Hematopoietic multipotent progenitor cell treated with erythropoietin and hydrocortisone succinate and interleukin-3 and kit ligand, for 17 days (in vitro differentiated cells): ENCODE measurements at regions not wholly inside any gene's neighbourhood (a gene's known extent, or its start where the extent isn't known, plus 50 kb on each side); places are given as distances from the start of the nearest gene placed in this dataset.
"Not testable (repeated sequence)": the region's sequence is repeated elsewhere in the genome, so short reads cannot be mapped to it uniquely, and the experiment has no call there.

Experiments used
- DNase-seq: peaks from one replicate; pipeline ENCODE4 v3.0.0-alpha.2; 2015; ENCODE audit warnings: low spot score

GRCh38 chr5:68991279-68992084 lies 102.3 kb upstream of the SLC30A5 start:
- no peak for DNase-seq

GRCh38 chr5:68994645-68995044 lies 99.2 kb upstream of the SLC30A5 start:
- DNase-seq: no peak

- no peak for DNase-seq
Measured at GRCh38 chr5:68995845-68996545, 97.8 kb upstream of the SLC30A5 start.

GRCh38 chr5:68999181-68999580 lies 94.6 kb upstream of the SLC30A5 start:
- no peak for DNase-seq

GRCh38 chr5:69000216-69000919 lies 93.4 kb upstream of the SLC30A5 start:
- no peak for DNase-seq

- DNase-seq: no peak
Measured at GRCh38 chr5:69000949-69001348, 92.9 kb upstream of the SLC30A5 start.

- DNase-seq: no peak
Measured at GRCh38 chr5:69001627-69002026, 92.2 kb upstream of the SLC30A5 start.

GRCh38 chr5:69004127-69004526 lies 89.7 kb upstream of the SLC30A5 start:
- no peak for DNase-seq

- no peak for DNase-seq
Measured at GRCh38 chr5:69004676-69005075, 89.1 kb upstream of the SLC30A5 start.

GRCh38 chr5:69006030-69006429 lies 87.8 kb upstream of the SLC30A5 start:
- no peak for DNase-seq

- DNase-seq: no peak
Measured at GRCh38 chr5:69007163-69007562, 86.7 kb upstream of the SLC30A5 start.

- peak; percentile 50 for DNase-seq
Measured at GRCh38 chr5:69007726-69008368, 86.0 kb upstream of the SLC30A5 start.

GRCh38 chr5:69010476-69010875 lies 83.3 kb upstream of the SLC30A5 start:
- no peak for DNase-seq

GRCh38 chr5:69011910-69012309 lies 81.9 kb upstream of the SLC30A5 start:
- DNase-seq: no peak

GRCh38 chr5:69013481-69013880 lies 80.3 kb upstream of the SLC30A5 start:
- no peak for DNase-seq

GRCh38 chr5:69014007-69014406 lies 79.8 kb upstream of the SLC30A5 start:
- not testable (repeated sequence) for DNase-seq

- DNase-seq: no peak
Measured at GRCh38 chr5:69019668-69020375, 74.0 kb upstream of the SLC30A5 start.

GRCh38 chr5:69024241-69024651 lies 69.6 kb upstream of the SLC30A5 start:
- peak; percentile 59 for DNase-seq

GRCh38 chr5:69029292-69029691 lies 64.5 kb upstream of the SLC30A5 start:
- DNase-seq: no peak

- DNase-seq: no peak
Measured at GRCh38 chr5:69030358-69031062, 63.3 kb upstream of the SLC30A5 start.

- no peak for DNase-seq
Measured at GRCh38 chr5:69032009-69032408, 61.8 kb upstream of the SLC30A5 start.
